Adipocyte (in vitro differentiated cells): ENCODE measurements at regions not wholly inside any gene's neighbourhood (a gene's known extent, or its start where the extent isn't known, plus 50 kb on each side); places are given as distances from the start of the nearest gene placed in this dataset.
A peak's percentile ranks its signal among the peaks of the same experiment; 100 is the strongest.
"Not testable (repeated sequence)": the region's sequence is repeated elsewhere in the genome, so short reads cannot be mapped to it uniquely, and the experiment has no call there.

Experiments
- DNase-seq: peaks from one replicate; pipeline ENCODE4 v3.0.0-alpha.2; 2015; ENCODE audit warnings: low read depth
- H3K27me3 ChIP-seq: replicated peaks from 2 replicates; pipeline ENCODE4 v1.7.0; 2013; ENCODE audit warnings: mild to moderate bottlenecking, low read length, moderate library complexity; ENCODE audit not compliant: control insufficient read depth, insufficient read depth
- H3K36me3 ChIP-seq: 2 replicates; pipeline ENCODE4 v1.7.0; 2013; ENCODE audit warnings: low read length, mild to moderate bottlenecking, moderate library complexity; ENCODE audit not compliant: control insufficient read depth, insufficient read depth, severe bottlenecking
- H3K4me1 ChIP-seq: 2 replicates; pipeline ENCODE4 v1.7.0; 2013; ENCODE audit warnings: mild to moderate bottlenecking, low read length, moderate library complexity; ENCODE audit not compliant: control insufficient read depth, insufficient read depth
- H3K4me3 ChIP-seq: 2 replicates; pipeline ENCODE4 v1.7.0; 2013; ENCODE audit warnings: mild to moderate bottlenecking, low read length, moderate library complexity
- H3K9ac ChIP-seq: 2 replicates; pipeline ENCODE4 v1.7.0; 2013; ENCODE audit warnings: mild to moderate bottlenecking, low read length, moderate library complexity
- H3K9me3 ChIP-seq: 2 replicates; pipeline ENCODE4 v1.7.0; 2013; ENCODE audit warnings: mild to moderate bottlenecking, low read length, moderate library complexity; ENCODE audit not compliant: control insufficient read depth

DNA sequence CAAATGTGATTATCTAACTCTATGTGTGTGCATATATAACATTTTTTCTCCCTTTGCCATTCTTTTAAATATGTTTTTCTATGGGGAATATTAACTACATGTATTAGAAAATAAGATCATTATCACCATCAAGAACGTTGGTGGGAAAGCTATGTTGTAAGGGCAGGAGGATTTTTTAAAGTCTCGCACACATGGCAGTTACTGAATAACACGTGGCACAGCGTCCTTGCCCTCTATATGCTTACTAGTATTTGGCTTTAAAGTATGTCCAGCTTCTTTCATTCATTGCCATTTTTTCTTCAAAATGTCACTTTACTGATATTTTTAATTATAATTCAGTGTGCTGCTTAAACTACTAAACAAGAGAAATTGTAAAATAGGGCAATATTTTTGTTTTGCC is 944.3 kb downstream of the SOCS6 start:
- H3K4me3 ChIP-seq, result no peak overlapping the region
- H3K4me1 ChIP-seq, result no peaks in the 10 kb centered on the region
- no peak for DNase-seq
- no peaks in the 10 kb centered on the region for H3K27me3 ChIP-seq
- H3K9me3 ChIP-seq, result no peaks in the 10 kb centered on the region
- no peak overlapping the region for H3K9ac ChIP-seq
- H3K36me3 ChIP-seq, result no peaks in the 10 kb centered on the region

DNA sequence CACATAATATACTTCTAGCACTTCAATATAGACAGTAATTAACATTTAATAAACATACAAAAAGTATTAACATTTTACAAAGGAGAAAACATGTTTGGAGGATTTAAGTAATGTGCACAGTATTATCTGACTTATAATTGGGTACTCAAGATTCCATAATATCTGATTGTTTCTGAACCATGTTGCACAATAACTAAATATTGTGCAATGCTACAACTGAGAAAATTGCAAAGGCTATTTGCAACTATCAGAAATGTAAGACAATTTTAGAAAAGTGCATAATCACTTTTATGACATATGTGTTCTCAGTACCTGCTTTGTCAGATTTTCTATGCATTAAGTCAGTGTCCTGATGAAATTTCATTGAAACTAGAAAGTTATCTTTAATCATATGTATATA is 934.6 kb downstream of the SOCS6 start:
- no peaks in the 10 kb centered on the region for H3K9me3 ChIP-seq
- no peaks in the 10 kb centered on the region for H3K27me3 ChIP-seq
- DNase-seq, result no peak
- no peak overlapping the region for H3K4me3 ChIP-seq
- H3K9ac ChIP-seq, result no peak overlapping the region
- no peaks in the 10 kb centered on the region for H3K4me1 ChIP-seq
- no peaks in the 10 kb centered on the region for H3K36me3 ChIP-seq

GRCh38 chr18:71221405-71221804 is 932.6 kb downstream of the SOCS6 start:
- no peaks in the 10 kb centered on the region for H3K27me3 ChIP-seq
- H3K36me3 ChIP-seq, result no peaks in the 10 kb centered on the region
- DNase-seq, result no peak
- H3K4me1 ChIP-seq, result no peaks in the 10 kb centered on the region
- H3K4me3 ChIP-seq, result no peak overlapping the region
- no peak overlapping the region for H3K9ac ChIP-seq
- no peaks in the 10 kb centered on the region for H3K9me3 ChIP-seq

- not testable (repeated sequence) for H3K9ac ChIP-seq, H3K9me3 ChIP-seq
These were observed 923.9 kb downstream of the SOCS6 start for GRCh38 chr18:71212739-71213138.

DNA sequence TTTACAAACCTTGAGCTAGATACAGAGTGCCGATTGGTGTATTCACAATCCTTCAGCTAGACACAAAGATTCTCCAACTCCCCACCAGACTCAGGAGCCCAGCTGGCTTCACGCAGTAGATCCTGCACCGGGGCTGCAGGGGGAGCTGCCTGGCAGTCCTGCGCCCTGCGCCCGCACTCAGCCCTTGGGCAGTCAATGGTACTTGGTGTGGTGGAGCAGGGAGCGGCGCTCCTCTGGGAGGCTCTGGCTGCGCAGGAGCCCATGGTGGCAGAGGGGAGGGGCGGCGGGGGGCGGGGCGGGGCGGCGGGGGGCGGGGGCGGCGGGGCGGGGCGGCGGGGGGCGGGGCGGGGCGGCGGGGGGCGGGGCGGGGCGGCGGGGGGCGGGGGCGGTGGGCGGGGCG is 923.4 kb downstream of the SOCS6 start:
- Histone ChIP-seq H3K9ac (no peak overlapping the region), H3K4me1 (no peaks in the 10 kb centered on the region), H3K36me3 (no peaks in the 10 kb centered on the region), H3K4me3 (no peak overlapping the region), H3K27me3 (no peaks in the 10 kb centered on the region), H3K9me3 (no peaks in the 10 kb centered on the region)
- DNase-seq, result no peak

More at GRCh38 chr18:71212739-71213138, 923.9 kb downstream of the SOCS6 start:
- not testable (repeated sequence) for H3K4me1 ChIP-seq, H3K36me3 ChIP-seq, DNase-seq, H3K27me3 ChIP-seq, H3K4me3 ChIP-seq

DNA sequence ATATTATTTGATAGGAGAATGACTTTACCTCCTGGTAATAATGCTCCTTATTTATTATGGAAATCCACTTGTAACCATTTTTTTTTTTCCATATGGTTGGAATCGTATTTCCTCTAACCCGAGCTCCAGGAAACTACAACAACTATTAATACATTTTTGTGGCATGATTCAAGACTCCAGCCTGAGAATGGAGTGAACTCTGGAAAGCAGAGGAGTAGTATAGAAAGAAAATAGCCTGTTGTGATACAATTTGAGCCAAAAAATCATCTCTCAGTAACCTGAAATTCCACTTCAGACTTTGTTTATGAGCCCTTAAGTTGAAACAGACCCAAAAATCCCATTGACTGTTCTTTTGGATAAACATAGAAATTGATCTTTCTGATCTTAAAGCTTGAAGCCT is 921.1 kb downstream of the SOCS6 start:
- Histone ChIP-seq H3K9ac (no peak overlapping the region), H3K4me1 (no peaks in the 10 kb centered on the region), H3K9me3 (no peaks in the 10 kb centered on the region), H3K4me3 (no peak overlapping the region), H3K36me3 (no peaks in the 10 kb centered on the region), H3K27me3 (no peaks in the 10 kb centered on the region)
- DNase-seq, result no peak

GRCh38 chr18:71194438-71194837 is 905.6 kb downstream of the SOCS6 start:
- Histone ChIP-seq H3K36me3 (no peaks in the 10 kb centered on the region), H3K27me3 (no peaks in the 10 kb centered on the region), H3K9ac (no peak overlapping the region), H3K9me3 (no peaks in the 10 kb centered on the region), H3K4me1 (no peaks in the 10 kb centered on the region), H3K4me3 (no peak overlapping the region)
- no peak for DNase-seq

DNA sequence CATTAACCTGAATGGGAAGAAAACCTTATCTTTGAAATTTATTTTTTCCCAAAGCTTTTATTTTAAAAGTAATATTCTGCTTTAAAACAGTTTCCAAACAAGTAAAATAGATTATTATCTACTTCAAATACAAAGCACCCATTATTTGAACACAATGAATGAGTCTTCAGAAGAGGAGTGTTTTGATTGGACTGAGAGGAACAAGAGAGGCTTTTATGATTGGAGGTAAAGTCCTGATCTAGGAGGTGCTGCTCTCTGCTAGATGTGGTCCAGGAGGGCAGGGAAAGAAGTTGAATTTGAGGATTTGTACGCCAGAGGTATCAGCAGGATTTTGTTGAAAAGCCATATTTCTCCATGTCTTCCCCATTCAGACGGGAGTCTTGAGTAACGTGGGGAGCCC is 900.7 kb downstream of the SOCS6 start:
- Histone ChIP-seq H3K27me3 (no peaks in the 10 kb centered on the region), H3K36me3 (no peaks in the 10 kb centered on the region)

DNA sequence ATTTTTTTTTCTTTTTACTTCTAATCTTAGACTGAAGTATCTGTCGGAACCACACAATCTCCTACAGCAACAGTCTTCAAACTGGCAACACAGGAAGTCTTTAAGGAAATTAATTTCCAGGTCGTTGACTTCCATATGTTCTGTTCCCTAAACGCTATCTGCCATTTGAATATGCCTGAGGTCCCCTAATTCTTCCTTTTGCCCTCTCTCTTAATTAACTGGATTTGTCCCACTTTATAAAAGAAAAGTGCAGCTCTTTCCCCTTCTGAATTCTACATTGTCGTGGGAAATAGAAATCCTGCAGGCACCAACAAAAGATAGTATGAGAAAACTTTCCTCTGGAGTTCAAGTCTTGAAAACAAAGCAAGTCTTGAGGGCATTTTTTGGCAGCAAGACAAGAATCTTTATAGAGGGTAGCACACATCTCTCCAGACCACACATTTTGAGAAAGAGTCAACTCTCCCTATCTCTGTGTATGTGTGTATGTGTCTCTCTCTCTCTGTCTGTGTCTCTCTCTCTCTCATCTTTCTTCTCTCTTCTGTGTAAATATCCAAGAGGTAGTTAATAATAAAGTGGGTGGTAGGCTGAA is 879.8 kb downstream of the SOCS6 start:
- Histone ChIP-seq H3K4me1 (no peaks in the 10 kb centered on the region), H3K9me3 (peaks cover 3% of the 10 kb centered on the region)

More for the DNA sequence above, 900.7 kb downstream of the SOCS6 start:
- Histone ChIP-seq H3K4me1 (no peaks in the 10 kb centered on the region), H3K4me3 (no peak overlapping the region), H3K9ac (no peak overlapping the region), H3K9me3 (no peaks in the 10 kb centered on the region)
- no peak for DNase-seq

DNA sequence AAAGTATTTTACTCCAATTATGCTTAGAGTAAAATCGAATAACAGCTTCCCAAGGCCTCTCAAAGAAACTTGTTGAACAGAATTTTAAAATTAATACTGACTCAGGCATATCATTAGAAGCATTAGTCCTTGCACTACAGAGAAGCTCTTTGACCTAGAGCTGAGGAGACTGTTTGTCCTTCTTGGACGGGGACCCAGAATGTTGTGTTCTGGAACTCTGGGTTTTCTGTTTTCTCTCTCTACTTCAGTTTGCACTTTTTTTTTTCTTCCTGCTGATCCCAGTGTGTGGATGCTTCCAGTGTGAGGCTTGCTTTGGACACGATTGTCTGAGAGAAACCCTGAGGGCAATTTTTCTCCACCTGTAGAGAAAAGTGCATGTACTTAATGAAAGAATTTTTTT is 847.6 kb downstream of the SOCS6 start:
- no peaks in the 10 kb centered on the region for H3K9me3 ChIP-seq
- DNase-seq, result no peak
- peak overlapping the region; percentile 69 for H3K9ac ChIP-seq
- no peaks in the 10 kb centered on the region for H3K27me3 ChIP-seq
- no peaks in the 10 kb centered on the region for H3K36me3 ChIP-seq
- H3K4me1 ChIP-seq, result peaks cover 26% of the 10 kb centered on the region
- H3K4me3 ChIP-seq, result peak overlapping the region; percentile 38

More for the DNA sequence above, 879.8 kb downstream of the SOCS6 start:
- H3K9ac ChIP-seq, result no peak overlapping the region
- no peak for DNase-seq
- H3K4me3 ChIP-seq, result no peak overlapping the region
- H3K36me3 ChIP-seq, result no peaks in the 10 kb centered on the region
- no peaks in the 10 kb centered on the region for H3K27me3 ChIP-seq

GRCh38 chr18:71134122-71134521 is 845.3 kb downstream of the SOCS6 start:
- H3K4me1 ChIP-seq, result peaks cover 26% of the 10 kb centered on the region
- no peaks in the 10 kb centered on the region for H3K36me3 ChIP-seq
- no peak overlapping the region for H3K4me3 ChIP-seq
- H3K27me3 ChIP-seq, result no peaks in the 10 kb centered on the region
- no peaks in the 10 kb centered on the region for H3K9me3 ChIP-seq
- H3K9ac ChIP-seq, result no peak overlapping the region
- no peak for DNase-seq

DNA sequence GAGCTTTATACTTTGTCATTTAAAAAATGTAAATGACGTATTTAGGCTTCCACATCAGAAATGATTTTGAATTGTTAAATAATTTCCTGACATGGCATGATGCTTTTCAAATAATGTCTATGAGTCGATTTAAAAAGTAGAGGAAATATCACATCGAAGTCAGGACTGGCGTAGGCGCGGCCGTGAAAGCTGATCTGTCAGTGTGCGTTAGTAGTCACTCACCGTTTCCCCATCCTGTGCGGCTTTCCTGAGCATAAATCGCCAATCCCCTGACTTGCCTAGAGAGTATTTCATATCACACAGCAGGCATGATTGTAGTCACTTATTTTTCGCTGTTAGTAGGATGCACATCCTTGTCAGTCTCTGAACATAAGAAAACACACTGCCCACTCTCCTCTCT is 843.1 kb downstream of the SOCS6 start:
- no peaks in the 10 kb centered on the region for H3K9me3 ChIP-seq
- no peaks in the 10 kb centered on the region for H3K36me3 ChIP-seq
- no peak for DNase-seq
- H3K4me1 ChIP-seq, result peaks cover 11% of the 10 kb centered on the region
- H3K9ac ChIP-seq, result no peak overlapping the region
- H3K4me3 ChIP-seq, result no peak overlapping the region
- H3K27me3 ChIP-seq, result no peaks in the 10 kb centered on the region
